ENCODE measurements at regions not wholly inside any gene's neighbourhood (a gene's known extent, or its start where the extent isn't known, plus 50 kb on each side); places are given as distances from the start of the nearest gene placed in this dataset.

DNA sequence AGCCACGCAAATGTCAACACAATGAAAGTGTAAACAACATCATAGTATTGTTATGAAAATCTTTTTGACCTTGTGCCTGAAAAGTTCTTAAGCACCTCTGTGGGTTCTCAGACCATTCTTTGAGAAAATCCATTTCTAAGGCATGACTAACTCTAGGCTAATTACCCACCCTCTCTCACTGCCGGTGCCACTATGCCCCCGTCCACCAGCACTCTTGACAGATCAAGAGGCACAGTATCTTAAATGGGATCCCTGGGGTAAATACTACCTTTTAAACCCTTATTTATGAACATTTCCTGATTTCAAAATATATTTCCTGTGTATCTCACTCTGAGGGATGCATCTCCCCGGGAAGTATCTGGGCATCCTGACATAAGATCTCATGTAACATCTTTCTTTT is 607.5 kb downstream of the METTL15 start:
- DNase-seq = no peak

DNA sequence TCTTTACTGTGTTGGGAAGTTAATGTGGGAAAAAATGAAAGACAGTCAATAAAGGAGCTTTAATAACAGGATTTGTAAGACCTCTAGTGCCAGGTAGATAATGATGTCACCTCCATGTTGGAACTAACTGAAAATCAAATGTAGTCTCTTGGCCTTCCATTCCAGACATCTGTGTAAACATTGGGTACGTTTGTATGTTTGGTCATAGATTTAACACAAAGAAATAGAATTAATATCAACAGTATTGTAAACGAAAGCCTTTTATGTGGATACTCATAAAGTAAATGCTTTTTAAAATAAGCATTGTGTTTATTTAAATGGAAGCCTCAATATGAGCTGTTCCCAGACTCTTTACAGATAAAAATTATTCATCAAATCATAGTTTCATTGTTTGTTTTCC is 605.7 kb downstream of the METTL15 start:
- no peak for DNase-seq

DNA sequence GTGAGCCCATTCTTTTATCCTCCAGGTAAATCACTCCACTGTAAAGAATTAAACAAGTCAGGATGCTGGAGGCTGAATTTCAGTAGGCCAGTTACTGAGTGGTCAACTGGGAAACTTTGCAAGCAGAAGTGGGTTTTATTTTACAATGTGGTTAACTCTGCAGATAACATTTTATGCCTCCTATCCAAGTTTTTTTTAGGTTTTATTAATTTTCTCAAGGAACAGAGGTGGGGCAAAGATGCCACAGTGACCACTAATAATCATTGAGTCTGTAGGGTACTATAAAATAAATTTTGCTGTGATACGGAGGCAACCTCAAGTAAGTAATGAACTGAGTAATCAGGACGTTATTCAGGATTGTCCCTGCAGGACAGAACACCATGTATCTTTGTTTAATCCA is 599.9 kb downstream of the METTL15 start:
- DNase-seq = no peak

DNA sequence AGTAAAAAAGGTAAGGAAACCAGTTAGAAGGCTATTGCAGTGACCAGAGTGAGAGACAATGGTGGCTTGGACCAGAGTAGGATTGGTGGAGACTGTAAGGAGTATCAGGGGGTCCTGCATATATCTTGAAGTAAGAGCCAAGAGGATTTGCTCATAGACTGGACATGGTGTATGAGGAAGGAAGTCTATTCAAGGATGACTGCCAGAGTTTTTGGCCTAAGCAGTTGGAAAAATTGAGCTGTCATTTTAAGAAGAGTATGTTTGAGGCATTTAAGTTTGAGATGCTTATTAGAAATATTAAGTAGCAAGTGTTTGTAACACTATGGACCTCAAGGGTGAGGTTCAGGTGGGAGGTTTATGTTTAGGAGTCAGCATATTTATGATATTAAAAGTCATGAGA is 596.6 kb downstream of the METTL15 start:
- DNase-seq = no peak

DNA sequence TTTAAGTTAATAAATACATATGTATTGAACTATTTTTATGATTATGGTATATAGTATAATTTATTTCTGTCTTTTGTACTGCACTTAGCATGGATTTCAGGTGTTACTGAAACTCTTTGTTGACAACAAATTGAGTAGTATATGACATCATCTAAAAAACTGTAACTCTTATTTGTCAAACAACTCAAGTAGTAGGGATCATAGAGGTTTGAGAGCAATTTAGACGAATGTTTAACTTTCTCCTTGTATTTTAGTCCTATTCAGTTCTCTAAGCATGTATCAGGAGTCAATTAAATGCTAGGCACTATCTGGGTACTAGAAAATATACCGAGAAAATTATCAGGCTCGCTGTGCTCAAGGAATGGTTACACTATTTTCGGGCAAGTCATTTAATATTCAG is 595.2 kb downstream of the METTL15 start:
- DNase-seq = no peak

DNA sequence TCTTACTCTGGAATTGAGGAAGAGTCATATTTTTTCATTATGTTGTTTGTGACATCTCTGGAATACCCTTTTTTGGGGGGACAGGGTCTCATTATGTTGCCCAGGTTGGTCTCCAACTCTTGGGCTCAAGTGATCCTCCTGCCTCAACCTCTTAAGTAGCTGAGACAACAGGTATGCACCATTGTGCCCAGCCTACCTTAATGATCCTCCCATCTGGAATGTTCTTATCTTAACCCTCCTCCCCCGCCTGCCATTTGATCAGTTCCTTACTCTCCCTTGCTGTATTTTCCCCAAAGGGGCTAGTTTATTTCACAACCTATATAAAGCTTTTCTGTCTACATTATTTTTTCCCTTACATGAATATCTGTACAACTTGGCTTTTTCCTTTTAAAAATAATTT is 594.7 kb downstream of the METTL15 start:
- no peak for DNase-seq

DNA sequence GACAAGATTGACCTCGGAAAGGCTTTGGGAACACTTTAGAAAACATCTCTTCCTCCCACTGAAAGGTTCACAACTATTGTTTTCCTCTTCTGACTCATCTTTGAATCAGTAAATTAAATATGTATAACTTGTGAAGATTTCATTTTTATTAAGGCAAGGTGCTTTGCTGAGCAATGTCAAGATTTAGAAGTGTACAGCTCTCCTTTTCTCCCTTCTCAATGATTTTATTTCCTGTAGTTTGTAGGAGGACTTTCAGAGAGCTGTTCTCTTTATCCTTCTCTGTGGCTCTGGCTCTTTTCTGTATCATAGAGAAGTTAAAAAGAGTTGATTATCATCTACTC is 594.2 kb downstream of the METTL15 start:
- DNase-seq = no peak

DNA sequence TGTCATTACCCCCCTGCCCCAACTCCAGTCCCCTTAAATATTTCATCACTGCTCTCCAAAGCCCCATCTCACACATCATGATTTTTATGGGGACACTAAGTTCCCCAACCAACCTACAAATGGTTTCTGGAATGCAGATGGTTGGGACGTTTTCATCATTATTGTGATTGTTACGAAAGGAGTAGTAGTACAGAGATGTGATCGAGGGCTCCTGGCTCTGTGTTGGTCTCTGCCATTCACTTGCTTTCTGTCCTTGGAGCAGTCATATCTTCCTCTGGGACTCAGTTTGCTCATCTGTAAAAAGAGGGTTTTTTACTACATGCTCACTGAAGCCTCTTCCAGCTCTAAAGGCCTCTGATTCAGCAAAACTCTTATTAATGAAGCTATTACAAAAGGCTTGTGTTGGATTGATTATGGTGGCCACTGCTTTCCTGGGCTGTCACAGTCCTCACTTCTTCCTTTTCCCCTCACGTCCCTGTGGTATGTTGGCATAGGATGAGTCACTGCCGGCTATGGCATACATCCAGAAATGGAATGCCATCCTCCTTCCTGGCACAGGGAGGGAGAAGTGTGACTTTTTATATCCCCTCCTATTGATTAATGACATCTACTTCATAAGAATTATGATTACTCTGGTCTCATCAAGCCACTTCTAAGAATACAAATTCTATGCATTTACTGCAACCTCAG is 593.7 kb downstream of the METTL15 start:
- DNase-seq = no peak

DNA sequence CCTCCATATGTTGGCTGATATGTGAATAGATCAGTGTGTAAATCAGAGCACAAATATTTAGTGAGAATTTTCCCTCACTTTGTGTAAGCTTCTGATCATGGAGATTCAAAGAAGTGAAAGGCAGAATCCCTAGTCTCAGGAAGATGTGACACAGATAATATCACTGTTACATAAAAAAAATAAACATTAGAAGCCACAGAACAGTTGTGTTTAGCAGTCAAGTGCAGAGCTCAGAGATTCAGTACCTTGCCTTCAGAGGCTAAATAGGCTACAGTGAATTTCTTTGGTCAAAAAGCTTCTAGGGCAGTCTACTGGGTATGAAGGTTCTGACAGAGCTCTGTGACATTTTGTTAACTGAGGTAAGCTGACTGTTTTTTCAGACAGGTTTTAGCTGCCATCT is 591.5 kb downstream of the METTL15 start:
- no peak for DNase-seq

DNA sequence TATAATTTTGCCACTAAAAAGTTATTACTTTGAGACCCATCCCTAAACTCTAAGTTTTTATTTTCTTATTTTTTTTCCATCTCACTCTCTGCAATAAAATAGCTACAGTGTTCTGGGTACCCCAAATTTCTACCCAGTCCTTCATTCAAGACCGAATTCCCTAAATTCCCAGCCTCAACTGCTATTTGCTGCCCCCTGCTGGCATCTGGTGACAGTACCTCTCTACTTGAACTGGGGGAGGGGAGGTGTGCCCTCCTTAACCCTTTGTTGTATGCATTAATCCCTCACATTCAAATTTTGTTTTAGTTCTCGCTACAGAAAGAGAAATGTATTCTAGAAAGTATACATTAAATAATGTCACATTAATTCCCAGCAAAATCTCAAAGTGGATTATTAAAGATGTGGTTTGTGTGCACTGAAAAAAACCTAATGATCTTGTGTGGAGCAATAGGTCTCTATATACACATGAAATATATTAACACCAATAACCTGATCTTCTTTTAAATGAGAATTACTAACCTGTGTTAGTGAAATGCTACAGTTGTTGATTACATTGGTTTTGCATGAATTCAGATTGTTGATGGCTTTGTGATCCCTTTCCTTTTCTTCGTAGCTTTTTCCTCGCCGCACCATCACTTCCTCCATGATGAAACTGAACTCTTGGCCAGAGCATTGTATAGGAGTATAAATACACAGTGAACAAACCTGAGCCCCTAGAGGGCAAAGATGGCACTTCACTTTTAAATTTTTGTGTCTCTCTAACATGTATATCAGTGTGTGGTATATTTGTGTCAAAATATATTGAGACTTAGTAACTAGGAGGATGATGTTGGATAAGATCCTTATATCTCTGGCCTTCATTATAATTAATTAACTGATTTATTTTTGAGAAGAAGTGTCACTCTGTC is 590.0 kb downstream of the METTL15 start:
- DNase-seq = no peak

DNA sequence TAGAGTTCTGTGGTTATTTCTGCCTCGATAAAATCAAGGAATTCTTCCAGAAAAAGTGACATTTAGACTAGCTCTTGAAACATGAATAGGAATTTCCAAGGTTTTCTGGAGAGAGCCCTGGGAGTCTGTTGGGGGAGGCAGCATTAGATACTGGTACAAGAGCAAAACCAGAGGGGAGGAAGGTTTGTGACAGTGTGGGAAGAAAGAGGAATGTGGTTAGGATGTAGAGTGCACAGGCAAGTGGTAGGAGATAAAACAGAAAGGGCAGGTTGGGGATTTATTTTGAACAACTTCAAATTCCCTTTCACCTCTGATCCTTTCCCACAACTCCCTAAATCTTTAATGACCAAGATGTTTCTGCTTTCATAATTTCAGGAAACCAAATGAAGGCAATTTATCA is 588.4 kb downstream of the METTL15 start:
- no peak for DNase-seq

DNA sequence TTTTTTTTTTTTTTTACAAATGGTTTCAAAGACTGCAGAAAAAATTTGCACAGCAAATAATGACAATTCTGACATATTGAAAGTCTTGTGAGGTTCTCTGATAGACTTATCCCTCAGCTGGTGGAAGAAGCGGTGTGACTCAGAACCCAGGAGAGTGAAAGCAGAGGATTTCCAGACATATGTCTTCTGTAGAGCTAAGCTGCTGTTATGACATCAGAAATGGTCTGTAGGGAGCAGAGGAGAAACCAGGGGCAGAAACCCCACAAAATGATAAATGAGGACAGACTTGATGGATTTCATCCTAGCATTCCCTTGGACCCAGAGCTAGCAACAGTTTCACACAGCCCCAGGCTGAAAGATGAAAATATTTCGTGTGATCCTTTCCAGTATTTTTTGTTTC is 582.6 kb downstream of the METTL15 start:
- no peak for DNase-seq

DNA sequence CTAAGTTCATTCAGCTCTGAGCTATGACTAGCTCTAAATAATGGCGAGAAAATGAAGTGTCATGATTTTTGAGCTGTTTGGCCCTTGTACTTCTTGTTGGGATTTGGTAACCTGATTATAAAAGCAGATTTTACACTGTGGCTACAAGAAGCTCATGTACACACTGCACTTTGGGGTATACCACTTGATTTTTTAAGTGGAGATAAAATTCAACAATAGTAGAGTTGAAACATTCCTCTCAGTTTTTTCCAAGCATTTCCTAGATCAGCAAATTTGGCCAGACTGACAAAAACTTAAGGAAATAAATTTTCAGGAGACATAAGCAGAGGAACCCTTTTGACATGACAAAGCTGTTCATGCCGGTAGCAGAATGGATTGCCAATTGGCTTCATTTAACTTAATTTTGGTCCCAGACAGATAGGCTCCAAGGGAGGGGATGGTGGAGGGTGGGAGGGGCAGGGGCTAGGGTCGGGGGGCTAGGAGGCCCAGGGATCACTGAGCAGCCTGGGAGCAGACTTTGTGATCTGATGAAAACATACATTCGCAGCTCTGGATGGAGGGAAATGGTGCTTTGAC is 575.9 kb downstream of the METTL15 start:
- no peak for DNase-seq

DNA sequence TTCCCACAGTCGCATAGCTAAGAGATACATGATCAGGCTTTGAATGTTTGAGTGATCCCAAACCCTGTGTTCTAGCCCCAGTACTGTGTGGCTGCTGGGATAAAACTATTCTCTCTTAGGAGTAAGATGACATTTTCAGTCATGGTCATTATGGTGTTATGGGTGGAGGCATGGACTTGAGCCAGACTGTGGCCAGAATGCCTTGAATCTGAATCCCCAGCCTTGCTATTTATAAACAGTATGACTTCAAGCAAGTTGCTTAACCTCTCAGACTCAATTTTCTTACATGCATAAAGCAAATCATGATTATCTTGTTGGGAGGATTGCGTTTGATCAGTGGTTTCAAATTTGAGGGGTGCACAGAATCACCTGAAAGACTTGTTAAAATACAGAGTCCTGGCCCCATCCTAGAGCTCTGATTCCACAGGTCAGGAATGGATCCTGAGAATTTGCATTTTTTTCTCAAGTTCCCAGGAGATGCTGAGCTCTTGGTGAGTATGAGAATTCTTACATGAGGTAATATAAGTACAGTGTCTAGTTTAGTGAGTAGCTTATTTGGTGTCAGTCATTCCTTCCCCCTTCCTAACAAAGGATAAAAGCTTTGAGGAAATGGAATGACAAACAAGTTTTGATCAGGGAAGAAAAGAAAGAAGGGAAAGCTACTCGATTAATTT is 571.7 kb downstream of the METTL15 start:
- no peak for DNase-seq

DNA sequence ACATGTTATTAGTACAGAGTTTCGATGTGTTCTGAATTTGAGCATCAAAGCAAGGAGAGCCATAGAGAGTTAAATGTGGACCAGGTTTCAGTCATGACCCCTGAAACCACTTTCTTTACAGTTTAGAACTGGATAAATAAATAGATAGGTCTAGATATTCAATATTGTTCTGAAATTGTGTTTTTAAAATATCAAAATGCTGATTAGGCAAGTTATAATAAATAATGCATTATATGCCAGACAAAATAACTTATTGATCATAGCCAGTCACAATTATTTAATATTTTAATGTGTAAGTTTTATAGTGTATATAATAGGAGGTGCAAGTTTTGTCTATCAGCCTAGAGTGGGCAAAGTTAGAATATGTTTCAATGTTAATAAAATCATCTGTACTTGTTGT is 569.5 kb downstream of the METTL15 start:
- no peak for DNase-seq

DNA sequence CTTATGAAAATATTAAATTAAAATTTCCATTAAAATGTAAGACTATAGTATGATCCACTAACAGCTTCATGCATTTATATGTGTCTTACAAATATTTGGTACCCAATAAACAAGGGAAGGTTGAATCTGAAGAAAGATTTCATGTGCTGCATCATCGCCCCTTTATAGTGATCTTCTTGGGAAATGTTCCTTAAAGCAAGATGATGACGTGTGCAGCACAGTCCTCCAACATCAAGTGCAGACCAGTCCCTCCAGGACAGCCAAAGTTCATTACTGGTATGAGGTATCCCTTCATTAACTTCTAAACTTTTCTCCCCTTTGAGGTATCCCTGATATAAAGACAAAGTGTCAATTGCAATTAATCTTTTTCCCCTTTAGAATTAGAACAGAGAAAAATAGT is 567.0 kb downstream of the METTL15 start:
- DNase-seq = no peak

DNA sequence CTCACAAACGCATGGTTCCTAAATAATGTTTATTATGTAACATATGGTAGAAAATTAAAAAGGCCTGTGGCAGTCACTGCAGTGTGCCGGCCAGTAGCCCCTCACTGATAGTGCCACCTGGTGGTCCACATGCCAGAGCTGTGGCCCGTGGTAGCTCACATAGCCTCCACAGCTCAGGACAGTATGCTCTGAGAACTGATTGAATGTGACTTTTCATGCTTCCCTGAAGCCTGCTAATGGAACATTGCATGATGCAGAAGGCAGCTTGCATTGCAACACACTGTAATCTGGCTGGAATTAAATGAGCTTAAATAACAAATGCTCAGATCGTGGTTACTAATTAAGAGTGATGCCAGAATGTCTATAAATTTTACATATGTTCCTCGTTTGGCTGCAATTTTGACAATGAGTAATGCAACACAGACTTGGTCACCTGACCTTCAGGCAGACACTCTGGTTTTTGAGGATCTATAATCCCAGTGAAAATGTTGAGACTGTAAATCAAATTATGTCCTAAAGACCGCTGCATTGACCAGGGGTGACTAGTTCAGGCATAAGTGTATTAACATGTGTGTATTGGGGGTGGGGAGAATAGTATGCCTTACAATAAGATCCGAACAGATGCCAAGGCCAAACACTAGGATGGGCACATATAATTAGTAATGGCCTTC is 566.4 kb downstream of the METTL15 start:
- DNase-seq = no peak

DNA sequence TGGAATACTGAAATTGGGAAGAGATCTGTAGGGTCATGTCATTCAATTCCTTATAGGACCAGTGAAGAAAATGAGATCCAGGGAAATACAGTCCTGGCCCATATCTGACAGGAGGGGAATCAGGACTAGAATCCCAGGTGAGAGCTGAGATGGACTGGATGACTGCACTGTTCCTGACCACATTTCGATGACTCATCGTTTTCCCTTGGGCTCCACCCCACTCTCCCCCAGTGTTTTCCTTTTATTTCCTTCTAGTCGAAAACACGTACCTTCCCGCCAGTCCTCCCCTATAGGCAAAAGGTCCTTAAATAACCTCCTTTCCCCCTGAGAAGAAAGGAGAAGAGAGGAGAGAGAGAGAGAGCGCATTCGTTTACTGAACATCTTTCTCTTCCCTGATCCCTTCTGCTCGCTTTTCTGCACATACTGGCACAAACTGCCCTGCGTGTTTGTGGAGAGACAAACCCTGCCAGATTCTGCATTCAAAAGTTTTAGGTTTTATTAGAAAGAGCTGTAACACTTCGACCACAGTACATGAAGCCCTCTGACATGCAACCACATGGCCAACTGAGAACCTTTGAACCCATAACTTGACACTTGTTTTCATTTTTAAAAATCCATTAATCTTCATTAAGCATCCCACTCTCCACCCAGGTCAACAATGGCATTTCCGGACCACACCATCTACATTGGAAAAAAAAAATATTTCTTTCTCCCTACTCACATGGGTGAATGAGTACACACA is 565.7 kb downstream of the METTL15 start:
- no peak for DNase-seq

DNA sequence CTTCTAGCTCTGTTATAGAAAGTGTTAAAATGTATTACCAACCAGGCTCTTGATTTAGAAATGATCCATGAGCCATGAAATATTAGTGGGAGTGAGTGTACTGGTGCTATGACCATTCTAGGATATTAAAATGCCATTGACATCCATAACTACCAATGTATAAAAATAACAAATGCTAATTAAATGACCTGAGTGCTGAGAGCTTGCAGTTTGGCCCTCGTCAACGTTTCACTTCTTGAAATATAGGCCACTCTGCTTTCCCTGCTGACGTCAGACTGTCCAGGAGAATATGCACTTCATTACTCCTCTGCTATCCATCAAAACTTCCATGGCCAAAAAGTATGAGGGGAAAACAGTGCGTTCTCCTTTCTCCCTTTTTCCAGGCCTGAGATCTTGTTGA is 563.1 kb downstream of the METTL15 start:
- DNase-seq = no peak

DNA sequence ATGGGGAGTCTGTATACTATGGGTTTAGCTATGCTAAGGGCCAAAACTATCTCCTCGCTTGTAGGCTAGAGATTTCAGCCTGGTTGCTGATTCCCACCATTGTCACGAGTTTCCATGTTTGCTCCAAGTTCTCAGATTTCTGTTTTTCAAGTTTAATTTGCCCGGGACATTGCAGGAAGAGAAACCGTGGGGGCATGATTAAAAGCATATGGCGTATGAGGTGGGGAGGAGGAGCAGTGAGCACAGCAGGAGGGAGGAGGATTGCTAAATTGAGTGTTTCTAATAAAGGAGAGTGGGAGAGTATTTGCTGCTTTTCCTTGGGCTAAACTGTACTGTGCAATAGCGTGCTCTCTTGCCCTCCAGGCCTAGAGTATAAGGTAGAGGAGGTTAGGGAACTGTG is 558.4 kb downstream of the METTL15 start:
- no peak for DNase-seq

DNA sequence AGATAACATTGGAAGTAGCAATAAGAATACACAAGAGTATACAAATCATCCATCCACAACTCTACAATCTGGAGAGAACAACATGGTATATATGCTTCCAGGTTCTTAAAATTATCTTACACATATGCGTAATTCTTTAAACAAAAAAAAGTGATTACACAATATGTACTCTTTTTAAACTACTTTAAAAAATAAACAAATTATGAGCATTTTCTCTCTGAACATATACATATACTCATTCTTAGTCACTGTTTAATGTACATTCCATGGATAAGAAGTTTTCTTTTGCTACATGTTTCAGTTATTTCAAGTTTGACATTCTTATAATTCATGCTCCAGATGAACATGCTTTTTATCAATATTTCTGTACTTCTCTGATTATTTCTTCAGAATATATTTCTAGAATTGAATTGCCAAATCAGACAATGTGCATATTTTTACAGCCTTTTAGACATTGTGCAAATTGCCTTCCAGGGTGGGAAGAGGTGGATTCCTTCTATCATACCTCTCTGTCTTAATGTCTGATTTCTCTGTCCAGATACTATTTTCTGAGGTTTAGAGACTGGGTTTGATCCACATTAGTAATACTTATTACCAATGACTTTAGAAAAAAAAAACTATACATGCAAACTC is 551.6 kb downstream of the METTL15 start:
- no peak for DNase-seq

Data from DMS 273 treated with DMSO at 0.1 percent for 48 hours (cell line).